ENCODE measurements at regions not wholly inside any gene's neighbourhood (a gene's known extent, or its start where the extent isn't known, plus 50 kb on each side); places are given as distances from the start of the nearest gene placed in this dataset.

- H3F3A ChIP-seq (ENCODE audit: insufficient read depth) = no peaks in the 10 kb centered on the region
- no peaks in the 10 kb centered on the region for H3K27me3 ChIP-seq (ENCODE audit: low read length)
- no peak overlapping the region for H3K9ac ChIP-seq (ENCODE audit: low read length)
- no peak overlapping the region for H3K4me3 ChIP-seq (ENCODE audit: insufficient read depth, low read length, poor library complexity, severe bottlenecking)
- H3K4me2 ChIP-seq (ENCODE audit: low read depth, low read length, poor library complexity, severe bottlenecking) = no peak overlapping the region
- no peaks in the 10 kb centered on the region for H3K36me3 ChIP-seq (ENCODE audit: low read length)
- H3K9me2 ChIP-seq (replicated peaks; ENCODE audit: insufficient read depth, low read length) = no peaks in the 10 kb centered on the region
- no peak for TF ChIP-seq EZH2phosphoT487 (conservative IDR thresholded peaks at IDR 0.05; ENCODE audit: low read length)
- TF ChIP-seq, protein P1, sequence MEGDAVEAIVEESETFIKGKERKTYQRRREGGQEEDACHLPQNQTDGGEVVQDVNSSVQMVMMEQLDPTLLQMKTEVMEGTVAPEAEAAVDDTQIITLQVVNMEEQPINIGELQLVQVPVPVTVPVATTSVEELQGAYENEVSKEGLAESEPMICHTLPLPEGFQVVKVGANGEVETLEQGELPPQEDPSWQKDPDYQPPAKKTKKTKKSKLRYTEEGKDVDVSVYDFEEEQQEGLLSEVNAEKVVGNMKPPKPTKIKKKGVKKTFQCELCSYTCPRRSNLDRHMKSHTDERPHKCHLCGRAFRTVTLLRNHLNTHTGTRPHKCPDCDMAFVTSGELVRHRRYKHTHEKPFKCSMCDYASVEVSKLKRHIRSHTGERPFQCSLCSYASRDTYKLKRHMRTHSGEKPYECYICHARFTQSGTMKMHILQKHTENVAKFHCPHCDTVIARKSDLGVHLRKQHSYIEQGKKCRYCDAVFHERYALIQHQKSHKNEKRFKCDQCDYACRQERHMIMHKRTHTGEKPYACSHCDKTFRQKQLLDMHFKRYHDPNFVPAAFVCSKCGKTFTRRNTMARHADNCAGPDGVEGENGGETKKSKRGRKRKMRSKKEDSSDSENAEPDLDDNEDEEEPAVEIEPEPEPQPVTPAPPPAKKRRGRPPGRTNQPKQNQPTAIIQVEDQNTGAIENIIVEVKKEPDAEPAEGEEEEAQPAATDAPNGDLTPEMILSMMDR (IDR thresholded peaks at IDR 0.05; ENCODE audit: insufficient read depth, low read length, poor library complexity, severe bottlenecking) = no peak
- H4K20me1 ChIP-seq (ENCODE audit: low read depth, low read length) = no peaks in the 10 kb centered on the region
- no peak overlapping the region for H3K27ac ChIP-seq (ENCODE audit: low read depth, low read length)
- H2AFZ ChIP-seq (ENCODE audit: low read depth, low read length, severe bottlenecking) = no peak overlapping the region
- no peaks in the 10 kb centered on the region for H3K9me3 ChIP-seq (ENCODE audit: insufficient read depth, low read length)
- H3K79me2 ChIP-seq (ENCODE audit: insufficient read depth, low read length) = no peaks in the 10 kb centered on the region
These were observed 427.5 kb downstream of the PDCD6IP start for GRCh38 chr3:34225821-34226366.

DNA sequence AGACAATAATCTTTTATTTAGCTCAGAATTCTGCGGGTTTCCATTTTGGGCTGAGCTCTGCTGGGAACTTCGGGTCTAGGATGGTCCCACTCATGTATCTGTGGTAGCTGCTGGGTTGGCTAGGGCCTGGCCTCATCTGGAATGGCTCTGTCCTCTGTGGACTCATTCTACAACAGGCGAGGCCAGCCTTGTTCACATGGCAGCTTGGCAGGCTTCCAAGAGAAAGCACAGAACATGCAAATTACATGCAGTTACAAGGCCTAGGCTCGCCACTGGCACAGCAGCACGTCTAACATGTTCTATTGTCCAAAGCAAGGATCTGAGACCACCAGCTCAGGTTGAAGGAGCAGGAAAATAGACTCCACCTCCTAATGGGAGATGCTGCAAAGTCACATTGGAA is 431.4 kb downstream of the PDCD6IP start:
- H3K9ac ChIP-seq (ENCODE audit: low read length) = no peak overlapping the region
- H3K27me3 ChIP-seq (ENCODE audit: low read length) = no peaks in the 10 kb centered on the region
- no peaks in the 10 kb centered on the region for H3K36me3 ChIP-seq (ENCODE audit: low read length)
- no peak overlapping the region for H3K4me3 ChIP-seq (ENCODE audit: insufficient read depth, low read length, poor library complexity, severe bottlenecking)
- H2AFZ ChIP-seq (ENCODE audit: low read depth, low read length, severe bottlenecking) = no peak overlapping the region
- no peaks in the 10 kb centered on the region for H4K20me1 ChIP-seq (ENCODE audit: low read depth, low read length)
- H3K9me3 ChIP-seq (ENCODE audit: insufficient read depth, low read length) = no peaks in the 10 kb centered on the region
- no peaks in the 10 kb centered on the region for H3K79me2 ChIP-seq (ENCODE audit: insufficient read depth, low read length)
- H3F3A ChIP-seq (ENCODE audit: insufficient read depth) = no peaks in the 10 kb centered on the region
- H3K9me2 ChIP-seq (replicated peaks; ENCODE audit: insufficient read depth, low read length) = no peaks in the 10 kb centered on the region
- H3K27ac ChIP-seq (ENCODE audit: low read depth, low read length) = no peak overlapping the region
- no peak for TF ChIP-seq EZH2phosphoT487 (conservative IDR thresholded peaks at IDR 0.05; ENCODE audit: low read length)
- TF ChIP-seq, protein P1 (IDR thresholded peaks at IDR 0.05; ENCODE audit: insufficient read depth, low read length, poor library complexity, severe bottlenecking) = no peak
- no peak overlapping the region for H3K4me2 ChIP-seq (ENCODE audit: low read depth, low read length, poor library complexity, severe bottlenecking)

DNA sequence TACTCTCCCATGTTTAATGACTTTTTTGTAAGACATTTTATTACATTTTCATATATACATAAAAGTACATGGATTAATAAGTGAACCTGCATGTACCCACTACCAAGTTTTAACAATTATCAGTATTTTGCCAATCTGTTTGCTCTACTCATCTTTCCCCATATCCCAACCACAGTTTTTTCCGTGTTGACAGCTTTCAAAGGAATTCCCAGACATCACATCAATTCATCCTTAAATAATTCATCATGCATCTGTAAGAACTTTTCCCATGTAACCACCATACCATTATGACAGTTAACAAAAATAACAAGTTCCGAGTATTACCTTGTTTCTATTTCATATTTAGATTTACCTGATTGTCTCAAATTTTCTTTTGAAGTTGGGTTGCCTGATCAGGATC is 436.7 kb downstream of the PDCD6IP start:
- H3K4me2 ChIP-seq (ENCODE audit: low read depth, low read length, poor library complexity, severe bottlenecking) = no peak overlapping the region
- no peaks in the 10 kb centered on the region for H3F3A ChIP-seq (ENCODE audit: insufficient read depth)

More for the DNA sequence above, 436.7 kb downstream of the PDCD6IP start:
- Histone ChIP-seq H3K9me2 (replicated peaks; ENCODE audit: insufficient read depth, low read length) (no peaks in the 10 kb centered on the region), H3K9ac (ENCODE audit: low read length) (no peak overlapping the region), H4K20me1 (ENCODE audit: low read depth, low read length) (no peaks in the 10 kb centered on the region), H3K4me3 (ENCODE audit: insufficient read depth, low read length, poor library complexity, severe bottlenecking) (no peak overlapping the region), H3K79me2 (ENCODE audit: insufficient read depth, low read length) (no peaks in the 10 kb centered on the region), H3K27me3 (ENCODE audit: low read length) (no peaks in the 10 kb centered on the region), H2AFZ (ENCODE audit: low read depth, low read length, severe bottlenecking) (no peak overlapping the region), H3K36me3 (ENCODE audit: low read length) (no peaks in the 10 kb centered on the region), H3K27ac (ENCODE audit: low read depth, low read length) (no peak overlapping the region), H3K9me3 (ENCODE audit: insufficient read depth, low read length) (no peaks in the 10 kb centered on the region)
- TF ChIP-seq, protein P1 (IDR thresholded peaks at IDR 0.05; ENCODE audit: insufficient read depth, low read length, poor library complexity, severe bottlenecking) = no peak
- TF ChIP-seq EZH2phosphoT487 (conservative IDR thresholded peaks at IDR 0.05; ENCODE audit: low read length) = no peak
